Activated CD4-positive, alpha-beta T cell treated with anti-CD3 and anti-CD28 coated beads for 36 hours (primary cell): ENCODE measurements at regions not wholly inside any gene's neighbourhood (a gene's known extent, or its start where the extent isn't known, plus 50 kb on each side); places are given as distances from the start of the nearest gene placed in this dataset.

Experiments used
- ATAC-seq: fragments of 200-7000 bp; cut with Tn5 transposase; one replicate; pipeline ENCODE4 v1.10.0; 2021; ENCODE audit warnings: mild to moderate bottlenecking, moderate library complexity
- CTCF ChIA-PET: fragments of 350-600 bp; sonication (Branson Sonifier 250); formaldehyde crosslinking; loops from one replicate; lab custom pipeline; 2021; ENCODE audit warnings: antibody characterized with exemption; lab: Charles Lee
- POLR2A ChIA-PET: fragments of 350-600 bp; sonication (Branson Sonifier 250); formaldehyde crosslinking; loops from one replicate; lab custom pipeline; 2021; ENCODE audit warnings: antibody characterized with exemption, inconsistent platforms; lab: Charles Lee
- DNase-seq: peaks from one replicate; pipeline ENCODE4 v3.0.0-alpha.2; 2020
- H3K27ac Mint-ChIP-seq: one replicate; pipeline ENCODE4 v1.8.0; 2021; ENCODE audit warnings: mixed read lengths
- H3K27me3 Mint-ChIP-seq: one replicate; pipeline ENCODE4 v1.8.0; 2021; ENCODE audit warnings: mixed read lengths
- H3K36me3 Mint-ChIP-seq: one replicate; pipeline ENCODE4 v1.8.0; 2021; ENCODE audit warnings: low read depth, mixed read lengths
- H3K4me1 Mint-ChIP-seq: one replicate; pipeline ENCODE4 v1.8.0; 2021; ENCODE audit warnings: mixed read lengths
- H3K4me3 Mint-ChIP-seq: one replicate; pipeline ENCODE4 v1.8.0; 2021; ENCODE audit warnings: mild to moderate bottlenecking, moderate library complexity, mixed read lengths
- H3K9me3 Mint-ChIP-seq: one replicate; pipeline ENCODE4 v1.8.0; 2021; ENCODE audit warnings: low read depth, mixed read lengths
- intact Hi-C, 2 experiments: fragments of 100-400 bp; cut with DNase I in 1 of 2; cut with micrococcal nuclease in 1 of 2; formaldehyde crosslinking; loops; one replicate each; pipeline versions ENCODE4 v1.14.2 to v1.15.1; 2022 to 2024; cut with DNase I, micrococcal nuclease

GRCh38 chr10:108684431-108684830 lies 1238.9 kb downstream of the XPNPEP1 start:
- H3K27me3 Mint-ChIP-seq: no peaks in the 10 kb centered on the region

GRCh38 chr10:108673741-108674140 lies 1249.6 kb downstream of the XPNPEP1 start:
- no peaks in the 10 kb centered on the region for H3K36me3 Mint-ChIP-seq
- ATAC-seq: no peak
- no peak for DNase-seq
- ChIA-PET CTCF (no interaction called here), POLR2A (no interaction called here)
- H3K4me1 Mint-ChIP-seq: no peaks in the 10 kb centered on the region
- H3K27ac Mint-ChIP-seq: no peak overlapping the region
- intact Hi-C loops: no loop called here
- no peaks in the 10 kb centered on the region for H3K27me3 Mint-ChIP-seq
- H3K9me3 Mint-ChIP-seq: peaks cover 4% of the 10 kb centered on the region
- H3K4me3 Mint-ChIP-seq: no peak overlapping the region

More at GRCh38 chr10:108684431-108684830, 1238.9 kb downstream of the XPNPEP1 start:
- Mint-ChIP-seq H3K4me3 (no peak overlapping the region), H3K36me3 (no peaks in the 10 kb centered on the region), H3K4me1 (no peaks in the 10 kb centered on the region), H3K9me3 (peaks cover 4% of the 10 kb centered on the region), H3K27ac (no peak overlapping the region)
- ATAC-seq: no peak
- ChIA-PET CTCF (no interaction called here), POLR2A (no interaction called here)
- intact Hi-C loops: no loop called here
- DNase-seq: no peak

- no peaks in the 10 kb centered on the region for H3K9me3 Mint-ChIP-seq
- no peaks in the 10 kb centered on the region for H3K36me3 Mint-ChIP-seq
- POLR2A ChIA-PET: no interaction called here
- H3K4me1 Mint-ChIP-seq: no peaks in the 10 kb centered on the region
- intact Hi-C loops: no loop called here
- H3K27me3 Mint-ChIP-seq: no peaks in the 10 kb centered on the region
- H3K4me3 Mint-ChIP-seq: no peak overlapping the region
- CTCF ChIA-PET: no interaction called here
- ATAC-seq (no peak), DNase-seq (no peak)
- H3K27ac Mint-ChIP-seq: no peak overlapping the region
These were observed 1259.7 kb downstream of the XPNPEP1 start for GRCh38 chr10:108663587-108663986.

DNA sequence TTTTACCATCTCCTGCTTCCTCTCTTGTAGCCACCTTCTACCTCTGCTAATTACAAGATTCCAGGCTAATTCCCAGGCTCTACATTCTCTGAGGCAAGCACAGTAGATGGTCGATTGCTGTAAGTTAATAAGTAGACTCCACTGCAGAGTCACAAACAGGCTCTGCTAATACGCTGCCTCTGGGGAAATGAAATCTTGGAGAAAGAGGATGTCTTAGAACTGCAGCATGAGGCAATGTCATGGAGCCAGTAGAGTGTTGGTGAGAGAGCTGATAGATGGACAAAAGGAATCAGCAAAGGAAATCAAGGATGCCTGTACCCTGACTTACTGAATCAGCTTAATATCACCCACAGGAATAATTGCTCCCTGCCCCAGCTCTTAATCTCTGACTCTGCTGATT lies 1260.3 kb downstream of the XPNPEP1 start:
- intact Hi-C loops: no loop called here

GRCh38 chr10:108655057-108655456 lies 1268.3 kb downstream of the XPNPEP1 start:
- no peaks in the 10 kb centered on the region for H3K36me3 Mint-ChIP-seq
- H3K4me3 Mint-ChIP-seq: no peak overlapping the region
- ATAC-seq (no peak), DNase-seq (no peak)
- H3K9me3 Mint-ChIP-seq: no peaks in the 10 kb centered on the region
- H3K27ac Mint-ChIP-seq: no peak overlapping the region
- ChIA-PET CTCF (no interaction called here), POLR2A (no interaction called here)
- intact Hi-C loops: no loop called here
- no peaks in the 10 kb centered on the region for H3K27me3 Mint-ChIP-seq
- no peaks in the 10 kb centered on the region for H3K4me1 Mint-ChIP-seq

More for the DNA sequence above, 1260.3 kb downstream of the XPNPEP1 start:
- DNase-seq (no peak), ATAC-seq (no peak)
- H3K27me3 Mint-ChIP-seq: no peaks in the 10 kb centered on the region
- no peaks in the 10 kb centered on the region for H3K9me3 Mint-ChIP-seq
- no peaks in the 10 kb centered on the region for H3K4me1 Mint-ChIP-seq
- H3K4me3 Mint-ChIP-seq: no peak overlapping the region
- H3K36me3 Mint-ChIP-seq: no peaks in the 10 kb centered on the region
- CTCF ChIA-PET: no interaction called here
- POLR2A ChIA-PET: no interaction called here
- no peak overlapping the region for H3K27ac Mint-ChIP-seq

DNA sequence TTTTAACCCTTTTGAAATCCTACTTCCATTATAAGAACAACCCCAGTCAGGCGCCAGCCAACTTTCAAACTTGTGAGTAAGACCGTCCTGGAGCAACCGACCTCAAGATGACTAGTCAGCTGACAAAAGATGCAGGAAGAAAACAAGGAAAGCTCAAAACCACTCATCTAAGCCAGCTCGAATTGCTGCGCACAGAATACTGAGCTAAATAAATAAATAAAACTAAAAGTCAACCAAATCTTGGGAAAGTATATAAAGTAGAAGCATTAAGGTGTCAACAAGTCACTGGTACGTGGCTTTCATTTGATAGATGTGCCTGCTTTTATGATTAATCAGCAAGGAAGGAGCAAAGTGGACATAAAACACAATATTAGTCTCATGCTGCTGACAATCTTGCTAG lies 1269.8 kb downstream of the XPNPEP1 start:
- H3K27ac Mint-ChIP-seq: no peak overlapping the region
- intact Hi-C loops: no loop called here
- H3K9me3 Mint-ChIP-seq: no peaks in the 10 kb centered on the region
- no peaks in the 10 kb centered on the region for H3K27me3 Mint-ChIP-seq
- no peaks in the 10 kb centered on the region for H3K36me3 Mint-ChIP-seq
- ChIA-PET CTCF (interaction anchor here (1.0 kb wide), 1 partner anchor 14 kb away, joined by 3 read pairs; no protein-coding TSS in a partner anchor), POLR2A (no interaction called here)
- no peak for DNase-seq
- no peaks in the 10 kb centered on the region for H3K4me1 Mint-ChIP-seq
- no peak overlapping the region for H3K4me3 Mint-ChIP-seq
- ATAC-seq: no peak

GRCh38 chr10:108639010-108639409 lies 1284.3 kb downstream of the XPNPEP1 start:
- no peaks in the 10 kb centered on the region for H3K36me3 Mint-ChIP-seq
- intact Hi-C loops: no loop called here
- CTCF ChIA-PET: interaction anchor here (0.7 kb wide), 1 partner anchor 818 kb away, joined by 3 read pairs; no protein-coding TSS in a partner anchor

GRCh38 chr10:108638225-108638624 lies 1285.1 kb downstream of the XPNPEP1 start:
- intact Hi-C loops: no loop called here
- peaks cover 9% of the 10 kb centered on the region for H3K9me3 Mint-ChIP-seq
- ATAC-seq: no peak
- H3K27me3 Mint-ChIP-seq: no peaks in the 10 kb centered on the region
- H3K4me3 Mint-ChIP-seq: no peak overlapping the region
- CTCF ChIA-PET: no interaction called here
- no peak for DNase-seq
- POLR2A ChIA-PET: no interaction called here
- H3K27ac Mint-ChIP-seq: no peak overlapping the region
- H3K36me3 Mint-ChIP-seq: no peaks in the 10 kb centered on the region
- H3K4me1 Mint-ChIP-seq: no peaks in the 10 kb centered on the region

More at GRCh38 chr10:108639010-108639409, 1284.3 kb downstream of the XPNPEP1 start:
- ATAC-seq (no peak), DNase-seq (no peak)
- Mint-ChIP-seq H3K27me3 (no peaks in the 10 kb centered on the region), H3K4me3 (no peak overlapping the region), H3K4me1 (no peaks in the 10 kb centered on the region), H3K9me3 (peaks cover 12% of the 10 kb centered on the region), H3K27ac (no peak overlapping the region)
- POLR2A ChIA-PET: no interaction called here

- Mint-ChIP-seq H3K9me3 (peaks cover 4% of the 10 kb centered on the region), H3K36me3 (no peaks in the 10 kb centered on the region)
These were observed 1290.3 kb downstream of the XPNPEP1 start for GRCh38 chr10:108633046-108633445.

DNA sequence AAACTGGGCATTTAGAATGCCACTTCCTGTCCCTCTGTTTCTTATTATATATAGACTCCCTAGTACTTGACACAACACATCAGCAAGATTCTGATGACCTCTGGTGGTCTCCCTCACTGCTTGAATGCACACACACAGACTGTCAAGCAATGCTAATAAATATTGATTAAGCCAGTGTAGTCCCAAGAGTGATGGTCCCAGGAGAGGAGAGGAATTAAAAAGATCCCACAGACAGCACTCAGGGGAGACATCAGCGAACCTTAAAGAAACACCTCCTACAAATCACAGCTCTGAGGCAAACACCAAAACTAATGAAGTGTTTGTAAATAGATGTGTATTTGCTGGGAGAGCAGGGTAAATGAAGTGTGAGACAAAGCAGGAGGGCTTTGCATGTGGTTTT lies 1291.2 kb downstream of the XPNPEP1 start:
- POLR2A ChIA-PET: no interaction called here
- no peak overlapping the region for H3K4me3 Mint-ChIP-seq
- H3K4me1 Mint-ChIP-seq: no peaks in the 10 kb centered on the region
- H3K9me3 Mint-ChIP-seq: peaks cover 4% of the 10 kb centered on the region
- H3K27me3 Mint-ChIP-seq: no peaks in the 10 kb centered on the region
- no peak for ATAC-seq
- no peaks in the 10 kb centered on the region for H3K36me3 Mint-ChIP-seq
- H3K27ac Mint-ChIP-seq: no peak overlapping the region
- CTCF ChIA-PET: no interaction called here
- DNase-seq: no peak
- intact Hi-C loops: no loop called here

More at GRCh38 chr10:108633046-108633445, 1290.3 kb downstream of the XPNPEP1 start:
- Mint-ChIP-seq H3K27me3 (no peaks in the 10 kb centered on the region), H3K27ac (no peak overlapping the region), H3K4me3 (no peak overlapping the region), H3K4me1 (no peaks in the 10 kb centered on the region)
- no peak for ATAC-seq
- intact Hi-C loops: no loop called here
- ChIA-PET POLR2A (no interaction called here), CTCF (no interaction called here)
- DNase-seq: no peak

DNA sequence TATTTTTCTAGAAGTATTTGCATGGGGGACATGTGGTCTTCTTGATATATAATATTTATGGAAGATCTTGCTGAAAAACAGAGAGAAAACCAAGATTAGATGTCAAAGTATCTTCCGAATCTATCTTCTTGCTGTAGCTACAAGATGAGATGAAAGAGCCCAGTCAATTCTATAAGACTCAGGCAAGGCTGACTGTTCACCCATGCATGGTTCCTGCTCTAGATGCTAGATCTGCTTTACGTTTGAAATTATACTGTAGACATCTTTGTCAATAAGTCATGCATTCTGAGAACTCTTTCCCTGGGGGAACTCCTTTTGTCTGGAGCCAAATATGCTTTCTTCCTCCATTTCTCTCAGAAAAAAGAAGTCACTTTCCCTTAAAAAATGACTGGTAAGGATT lies 1292.0 kb downstream of the XPNPEP1 start:
- H3K9me3 Mint-ChIP-seq: peaks cover 4% of the 10 kb centered on the region
- ChIA-PET POLR2A (no interaction called here), CTCF (no interaction called here)
- no peaks in the 10 kb centered on the region for H3K36me3 Mint-ChIP-seq
- intact Hi-C loops: no loop called here
- no peak for DNase-seq
- no peaks in the 10 kb centered on the region for H3K27me3 Mint-ChIP-seq
- ATAC-seq: no peak
- H3K27ac Mint-ChIP-seq: no peak overlapping the region
- no peaks in the 10 kb centered on the region for H3K4me1 Mint-ChIP-seq
- H3K4me3 Mint-ChIP-seq: no peak overlapping the region

GRCh38 chr10:108629834-108630233 lies 1293.5 kb downstream of the XPNPEP1 start:
- no peaks in the 10 kb centered on the region for H3K27me3 Mint-ChIP-seq
- CTCF ChIA-PET: no interaction called here
- peaks cover 1% of the 10 kb centered on the region for H3K9me3 Mint-ChIP-seq
- H3K4me1 Mint-ChIP-seq: no peaks in the 10 kb centered on the region
- intact Hi-C loops: no loop called here
- POLR2A ChIA-PET: no interaction called here
- no peak overlapping the region for H3K27ac Mint-ChIP-seq
- no peak overlapping the region for H3K4me3 Mint-ChIP-seq
- H3K36me3 Mint-ChIP-seq: no peaks in the 10 kb centered on the region
- DNase-seq (no peak), ATAC-seq (no peak)

DNA sequence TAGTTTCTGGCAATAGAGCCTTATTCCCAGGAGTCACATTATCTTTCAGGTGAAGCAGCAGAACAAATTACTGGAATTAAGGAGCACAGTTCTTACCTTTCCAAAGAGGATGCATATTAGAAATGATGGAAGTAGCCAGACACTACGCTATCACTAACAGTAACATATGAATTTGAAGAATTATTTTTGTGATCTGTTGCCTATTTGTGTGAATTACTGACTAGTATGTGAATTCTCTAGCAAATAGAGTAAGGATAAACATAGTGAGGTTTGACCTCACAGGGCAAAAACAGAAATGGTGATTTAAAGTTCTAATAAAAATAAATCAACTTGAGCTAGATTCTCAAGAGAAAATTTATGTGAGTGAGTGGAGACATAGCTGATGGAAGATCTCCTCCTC lies 1299.3 kb downstream of the XPNPEP1 start:
- H3K27ac Mint-ChIP-seq: no peak overlapping the region
- H3K36me3 Mint-ChIP-seq: no peaks in the 10 kb centered on the region
- peaks cover 4% of the 10 kb centered on the region for H3K9me3 Mint-ChIP-seq
- intact Hi-C loops: no loop called here
- CTCF ChIA-PET: no interaction called here
- POLR2A ChIA-PET: no interaction called here
- H3K4me1 Mint-ChIP-seq: no peaks in the 10 kb centered on the region
- ATAC-seq (no peak), DNase-seq (no peak)
- H3K27me3 Mint-ChIP-seq: no peaks in the 10 kb centered on the region
- H3K4me3 Mint-ChIP-seq: no peak overlapping the region
